Endothelial cell of hepatic sinusoid (primary cell): ENCODE measurements at regions not wholly inside any gene's neighbourhood (a gene's known extent, or its start where the extent isn't known, plus 50 kb on each side); places are given as distances from the start of the nearest gene placed in this dataset.

Experiments used
- in situ Hi-C: cut with HindIII; loops from 2 replicates; pipeline ENCODE4 v1.10.0; 2017; ENCODE audit warnings: low sequenced_read_pairs

DNA sequence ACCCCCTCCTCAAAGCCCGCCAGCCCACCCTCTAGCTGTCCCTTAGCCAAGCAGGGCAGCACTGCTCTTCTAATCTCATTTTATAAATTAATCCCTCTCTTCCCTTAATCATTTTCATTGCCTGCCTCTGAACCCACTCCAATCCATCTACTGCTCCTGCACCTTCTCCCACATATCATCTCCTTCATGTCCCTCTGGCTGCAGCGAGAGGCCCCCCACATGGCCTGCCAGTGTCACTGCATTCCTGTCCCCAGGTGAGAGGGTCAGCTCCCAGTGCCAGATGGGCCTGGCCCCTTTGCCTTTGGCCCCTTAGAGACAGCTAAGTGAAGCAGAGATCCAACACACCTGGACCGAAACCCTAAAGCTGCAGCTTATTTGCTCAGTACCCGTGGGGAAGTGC is 79.4 kb downstream of the PJA1 start:
- in situ Hi-C loops = no loop called here

DNA sequence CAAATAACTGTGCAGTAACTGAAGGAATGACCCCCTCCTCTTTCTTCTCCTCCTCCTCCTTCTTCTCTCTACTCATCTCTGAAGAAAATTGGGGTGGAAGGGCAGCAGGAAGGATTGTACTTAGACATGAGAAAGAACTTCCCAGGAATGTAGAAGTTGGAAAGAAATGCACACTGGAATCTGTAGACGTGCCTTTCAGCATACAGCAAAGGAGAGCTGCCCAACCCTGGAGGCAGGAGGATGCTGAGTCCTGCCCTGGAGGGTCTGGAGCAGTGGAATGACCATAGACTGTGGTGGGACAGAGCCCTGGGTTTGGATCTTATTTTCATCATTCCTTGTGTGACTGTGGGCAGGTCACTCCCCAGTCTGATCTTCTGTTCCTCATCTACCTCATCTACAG is 80.1 kb downstream of the PJA1 start:
- in situ Hi-C loops = no loop called here

DNA sequence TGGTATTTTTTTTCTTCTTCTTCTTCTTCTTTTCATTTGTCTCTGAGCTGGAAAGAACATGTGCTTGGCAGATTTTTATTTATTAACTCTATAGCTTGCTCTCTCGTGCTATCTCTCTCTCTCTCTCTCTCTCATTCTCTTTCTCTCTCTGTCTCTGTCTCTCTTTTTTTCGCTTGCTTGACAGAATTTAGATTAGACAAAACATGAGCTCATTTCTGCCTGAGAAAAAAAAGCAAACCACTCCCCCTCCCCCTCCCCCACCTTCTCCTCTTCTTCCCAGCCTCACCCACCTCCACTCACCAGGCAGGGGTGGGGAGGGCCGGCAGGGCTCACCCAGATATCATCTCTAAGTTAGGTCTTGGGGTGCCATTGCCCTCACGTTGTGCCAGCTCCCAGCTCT is 81.5 kb downstream of the PJA1 start:
- in situ Hi-C loops = no loop called here

DNA sequence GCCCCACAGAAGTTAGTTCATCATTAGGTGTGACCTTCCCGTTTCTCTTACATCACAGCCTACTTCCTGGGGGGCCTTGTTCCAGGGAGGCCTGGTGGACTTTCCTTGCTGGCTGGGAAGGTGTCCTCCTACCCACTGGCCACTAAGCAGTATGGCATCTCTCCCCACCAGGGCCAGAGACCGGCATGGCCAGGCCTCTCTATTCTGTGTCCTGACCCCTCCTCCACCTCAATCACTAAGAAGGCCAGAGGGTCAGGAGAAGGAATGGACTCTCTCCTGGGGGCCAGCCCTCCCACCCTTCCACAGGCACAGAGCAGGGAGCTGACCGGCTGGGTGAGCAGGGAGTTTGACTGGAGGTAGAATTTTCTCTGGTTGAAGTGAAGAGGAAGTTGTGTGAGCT is 81.9 kb downstream of the PJA1 start:
- in situ Hi-C loops = no loop called here

DNA sequence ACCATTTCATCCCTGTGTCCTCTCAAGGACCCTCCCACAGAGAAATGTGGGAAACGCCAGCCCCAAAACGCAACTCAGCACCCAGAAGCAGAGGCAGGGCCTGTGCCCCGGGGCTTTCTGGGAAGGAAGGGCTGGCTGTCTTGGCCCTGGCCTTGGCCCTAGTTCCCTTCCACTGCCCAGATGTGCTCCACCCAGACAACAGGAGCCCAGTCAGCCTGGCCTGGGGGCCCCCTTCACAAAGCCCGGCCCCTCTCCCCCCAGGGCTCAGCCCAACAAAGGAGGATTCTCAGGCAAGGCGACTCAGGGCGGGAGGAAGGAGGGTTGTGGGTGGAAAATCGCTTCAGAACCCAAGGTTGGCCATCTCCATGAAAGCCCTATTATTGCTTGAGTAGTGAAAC is 82.5 kb downstream of the PJA1 start:
- in situ Hi-C loops = no loop called here

DNA sequence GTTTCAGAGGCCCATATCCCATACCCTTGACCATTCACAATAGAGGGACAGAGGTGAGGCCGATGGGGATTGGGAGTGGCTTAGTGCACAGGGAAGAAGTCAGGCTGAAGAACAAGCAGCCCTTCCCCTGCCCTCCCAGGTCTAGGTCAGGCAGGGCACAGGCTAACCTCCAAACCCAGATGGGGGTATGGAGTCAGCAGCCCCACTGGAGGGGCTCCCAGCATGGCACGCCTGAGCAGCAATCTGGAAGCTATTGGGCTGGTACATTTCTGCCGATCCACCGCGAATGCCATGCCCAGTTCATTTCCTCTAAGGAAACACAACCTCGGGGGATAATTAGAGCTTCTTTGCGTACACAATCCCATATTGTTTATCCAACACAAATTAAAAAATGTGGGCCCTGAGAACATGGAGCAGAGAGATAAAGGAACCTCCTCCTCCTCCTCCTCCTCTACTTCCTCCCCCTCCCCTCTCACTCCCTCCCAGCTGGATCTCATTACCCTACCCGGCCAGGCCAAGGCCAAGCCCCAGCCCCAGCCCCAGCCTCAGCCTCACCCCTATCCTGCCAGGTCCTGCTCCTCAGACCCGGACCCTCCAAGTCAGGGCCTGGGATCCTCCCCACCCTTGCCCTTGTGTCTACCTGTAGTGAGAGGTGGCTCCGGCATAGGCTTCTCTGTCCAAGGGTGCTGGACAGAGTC is 83.0 kb downstream of the PJA1 start:
- in situ Hi-C loops = no loop called here

DNA sequence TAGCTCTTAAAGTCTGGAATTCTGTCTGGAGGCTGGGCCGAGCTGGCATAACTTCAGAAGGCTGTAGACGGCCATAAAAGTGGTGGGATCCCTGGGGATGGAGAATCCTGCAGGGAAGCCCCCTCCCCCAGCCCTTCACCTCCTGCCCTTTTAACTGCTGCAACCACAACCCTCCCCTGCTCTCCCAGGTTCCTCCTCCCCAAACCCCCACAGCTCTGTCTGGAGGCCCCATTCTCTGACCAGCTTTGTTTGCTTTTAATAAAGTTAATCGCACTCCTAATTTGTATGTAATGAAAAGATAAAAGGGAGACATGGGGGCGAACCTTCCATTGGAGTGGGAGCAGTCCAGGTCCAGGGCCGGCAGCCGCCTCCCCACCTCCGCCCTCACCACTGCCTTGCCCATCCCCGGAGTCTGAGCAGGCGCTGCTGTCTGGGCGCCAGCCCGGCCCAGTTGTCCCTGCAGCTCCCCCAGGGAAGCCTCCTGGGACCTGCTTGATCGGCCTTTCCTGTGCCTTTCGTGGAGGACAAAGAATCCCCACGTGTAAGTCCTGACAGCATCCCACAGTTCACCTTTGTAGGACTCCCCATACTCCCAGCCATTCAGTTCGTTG is 84.3 kb downstream of the PJA1 start:
- in situ Hi-C loops = no loop called here

DNA sequence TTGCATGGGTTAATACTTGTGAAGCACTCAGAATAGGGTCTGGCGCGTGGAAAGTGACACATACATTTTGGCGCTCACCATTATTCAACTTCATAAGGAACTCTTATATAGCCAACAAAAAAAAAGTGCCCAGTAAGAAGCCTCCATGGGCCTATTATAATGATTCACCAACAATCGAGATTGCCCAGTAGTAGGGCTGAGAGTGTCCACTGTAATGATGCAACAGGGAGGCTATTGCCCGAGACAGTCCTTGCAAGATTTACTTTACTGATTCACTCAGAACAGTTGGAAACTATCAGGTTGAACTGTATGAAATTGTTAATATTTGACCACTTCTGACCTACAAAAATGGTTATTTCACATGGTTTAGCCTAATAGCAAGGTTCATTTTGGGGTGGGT is 86.0 kb downstream of the PJA1 start:
- in situ Hi-C loops = no loop called here

DNA sequence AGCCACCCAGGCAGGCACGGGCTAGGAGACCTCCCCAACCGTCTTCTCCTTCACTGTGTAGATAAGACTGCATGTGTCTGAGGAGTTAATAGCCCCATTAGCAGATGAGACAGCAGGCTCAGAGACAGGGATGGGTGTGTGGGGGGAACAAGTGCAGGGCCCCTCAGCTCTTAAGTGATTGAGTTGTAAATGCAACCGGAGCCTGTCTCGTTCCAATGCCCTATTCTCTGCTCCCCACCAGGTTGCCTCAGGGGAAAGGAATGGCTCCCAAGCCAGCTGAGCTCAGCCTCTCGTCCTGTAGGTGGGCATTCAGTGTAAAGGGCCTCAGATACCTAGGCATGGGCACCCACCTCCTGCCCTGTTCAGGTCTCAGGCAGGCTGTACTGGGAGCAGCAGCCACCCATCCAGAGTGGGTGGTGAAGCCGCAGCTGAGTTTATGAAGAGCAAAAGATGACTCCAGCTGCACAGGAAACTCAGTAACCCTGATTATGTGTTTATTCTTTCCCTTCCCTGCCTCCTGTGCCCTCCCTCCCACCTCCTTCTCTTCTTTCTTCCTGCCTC is 87.3 kb downstream of the PJA1 start:
- in situ Hi-C loops = no loop called here

DNA sequence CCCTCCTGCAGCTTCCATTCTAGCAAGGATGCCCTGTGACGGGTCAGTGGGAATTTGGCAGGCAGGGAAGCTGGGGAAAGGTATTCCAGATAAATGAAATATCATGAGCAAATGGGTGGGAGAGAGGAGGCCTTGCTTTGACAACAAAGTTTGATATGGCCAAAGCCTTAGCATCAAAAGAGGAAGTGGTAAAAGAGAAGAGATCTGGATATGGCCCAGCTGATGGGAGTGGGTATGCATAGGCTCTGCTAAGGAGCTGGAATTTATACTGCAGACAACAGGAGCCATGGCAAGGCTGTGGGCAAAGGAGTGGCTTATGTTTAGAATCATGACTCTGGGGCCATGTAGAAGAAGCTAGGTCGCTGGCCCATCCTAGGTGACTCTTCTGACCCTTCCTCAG is 89.2 kb downstream of the PJA1 start:
- in situ Hi-C loops = no loop called here

DNA sequence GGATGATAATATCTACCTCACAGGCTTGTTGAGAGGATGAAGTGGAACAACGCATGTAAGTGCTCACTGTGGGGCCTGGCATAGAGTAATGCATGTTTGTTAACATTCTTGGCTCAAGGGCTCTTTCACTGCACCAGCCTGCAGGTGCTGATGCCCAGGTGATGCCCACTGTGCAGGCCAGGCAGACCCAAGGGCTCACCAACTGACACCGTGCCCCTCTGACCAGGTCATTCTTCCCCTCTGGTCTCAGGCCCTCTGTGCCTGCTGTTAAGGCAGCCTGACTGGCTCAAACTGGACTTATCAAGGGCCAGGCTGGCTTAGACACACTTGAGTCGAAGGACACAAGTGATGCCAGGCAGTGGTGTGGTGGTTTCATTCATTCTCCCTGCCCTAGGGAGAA is 90.5 kb downstream of the PJA1 start:
- in situ Hi-C loops = no loop called here

DNA sequence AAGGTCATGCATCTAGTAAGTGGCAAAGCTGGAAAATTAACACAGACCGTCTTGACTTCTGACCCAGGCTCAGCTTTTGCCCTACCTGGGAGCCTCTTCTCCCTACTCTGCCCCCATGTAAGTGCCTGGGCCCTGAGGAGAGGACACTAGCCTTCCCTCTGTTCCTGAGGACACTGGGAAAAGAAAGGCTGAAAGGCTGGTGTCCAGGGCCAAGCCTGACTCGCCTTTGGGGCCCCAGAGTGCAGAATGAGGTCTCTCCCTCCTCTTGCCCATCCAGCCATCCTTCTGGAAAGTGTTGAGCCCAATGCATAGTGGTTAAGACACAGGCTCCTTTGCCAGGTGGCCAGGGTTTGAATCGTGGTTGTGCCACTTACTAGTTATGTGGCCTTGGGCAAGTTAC is 91.5 kb downstream of the PJA1 start:
- in situ Hi-C loops = no loop called here

DNA sequence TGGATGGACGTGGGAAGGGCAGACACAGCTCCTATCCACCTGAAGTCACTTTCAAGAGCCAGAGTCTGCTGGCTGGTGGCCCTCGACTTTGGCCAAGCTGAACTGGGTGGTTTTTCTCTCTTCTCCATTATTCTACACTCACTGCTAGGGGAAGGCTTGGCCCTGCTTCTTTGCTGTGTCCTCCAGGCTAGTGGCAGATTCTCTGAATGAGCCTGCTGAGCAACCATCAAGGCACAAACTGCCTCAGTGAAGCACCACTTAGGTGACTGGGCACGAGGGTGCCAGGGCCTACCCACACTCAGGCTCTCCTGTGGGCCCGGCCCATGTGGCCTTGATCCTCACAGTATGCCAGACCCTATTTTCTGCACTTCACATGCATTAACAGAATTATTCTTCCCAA is 92.0 kb downstream of the PJA1 start:
- in situ Hi-C loops = no loop called here

DNA sequence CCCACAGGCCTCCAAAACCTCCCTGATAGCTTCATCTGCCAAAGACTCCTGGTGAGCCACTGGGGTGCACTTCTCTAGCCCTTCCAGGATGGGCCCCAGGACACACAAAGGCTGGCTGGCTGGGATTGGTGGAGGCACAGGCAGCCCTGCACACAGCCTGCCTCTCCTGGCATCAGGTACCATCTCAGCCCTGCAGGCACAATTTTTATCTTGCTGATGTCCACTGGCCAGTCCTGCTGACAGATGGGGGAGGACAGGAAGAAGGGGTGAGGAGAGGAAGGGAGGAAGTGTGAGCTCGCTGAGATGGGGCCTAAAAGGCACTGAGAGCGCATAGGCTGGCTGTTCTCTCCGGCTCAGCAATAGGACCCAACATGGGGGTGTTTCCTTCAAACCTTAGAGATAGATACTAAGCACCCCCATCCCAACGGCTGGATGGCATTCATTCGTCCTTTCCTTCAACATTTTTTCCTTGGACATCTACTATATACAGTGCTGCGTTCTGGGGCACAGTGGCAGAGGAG is 92.7 kb downstream of the PJA1 start:
- in situ Hi-C loops = no loop called here

DNA sequence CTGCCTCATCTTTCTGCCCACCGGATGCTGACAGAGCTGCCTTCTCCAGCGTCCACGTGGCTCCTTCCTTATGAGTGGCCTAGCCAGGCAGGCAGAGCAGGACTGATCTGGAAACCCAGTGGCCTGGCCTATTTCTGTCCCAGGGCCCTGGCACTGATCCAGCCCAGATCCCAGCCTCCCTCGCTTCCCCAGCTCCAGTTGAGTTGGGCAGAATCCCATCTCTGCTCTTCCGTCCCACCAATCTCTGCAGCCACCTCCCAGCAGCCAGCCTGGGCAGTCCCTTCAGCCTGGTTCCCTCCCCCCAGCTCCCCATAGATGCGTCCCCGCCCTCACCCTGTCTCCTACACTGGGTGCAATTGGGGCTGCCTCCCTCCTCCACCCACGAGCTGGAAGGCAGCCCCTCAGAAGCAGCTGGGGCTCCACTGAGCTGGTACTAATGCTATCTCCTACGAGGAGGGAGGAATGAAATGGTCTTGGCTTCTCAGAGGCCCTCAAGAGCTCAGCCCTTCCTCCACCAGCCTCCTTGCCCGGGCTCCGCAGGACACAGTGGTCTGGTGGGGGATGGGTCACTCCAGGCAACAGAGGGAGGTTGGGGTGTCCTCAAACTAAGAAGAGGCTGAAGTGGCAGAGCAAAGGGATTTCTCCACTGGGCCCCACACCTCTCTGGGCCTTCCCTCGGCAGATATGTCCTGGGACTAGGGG is 94.2 kb downstream of the PJA1 start:
- in situ Hi-C loops = no loop called here

DNA sequence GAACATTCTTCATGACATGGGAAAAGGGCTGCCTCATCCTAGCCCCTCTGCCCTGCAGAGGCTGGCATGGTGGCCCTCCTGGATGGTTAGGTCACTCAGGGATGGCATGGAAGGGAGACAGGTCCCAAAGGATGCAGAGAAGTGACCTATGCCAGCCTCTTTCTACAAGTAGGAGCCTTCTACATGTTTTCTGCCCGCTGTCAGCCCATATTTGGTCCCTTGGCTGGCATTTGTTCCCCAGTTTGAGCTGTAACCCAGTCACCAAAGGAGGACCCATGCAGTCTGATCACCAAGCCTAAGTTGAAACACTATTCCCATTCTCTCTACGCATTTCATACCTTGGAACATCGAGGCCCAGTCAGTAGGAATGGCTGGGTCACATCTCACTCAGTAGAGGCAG is 95.4 kb downstream of the PJA1 start:
- in situ Hi-C loops = loop anchor here (5.0 kb wide), 1 partner anchor 32 kb away; no protein-coding TSS in a partner anchor

DNA sequence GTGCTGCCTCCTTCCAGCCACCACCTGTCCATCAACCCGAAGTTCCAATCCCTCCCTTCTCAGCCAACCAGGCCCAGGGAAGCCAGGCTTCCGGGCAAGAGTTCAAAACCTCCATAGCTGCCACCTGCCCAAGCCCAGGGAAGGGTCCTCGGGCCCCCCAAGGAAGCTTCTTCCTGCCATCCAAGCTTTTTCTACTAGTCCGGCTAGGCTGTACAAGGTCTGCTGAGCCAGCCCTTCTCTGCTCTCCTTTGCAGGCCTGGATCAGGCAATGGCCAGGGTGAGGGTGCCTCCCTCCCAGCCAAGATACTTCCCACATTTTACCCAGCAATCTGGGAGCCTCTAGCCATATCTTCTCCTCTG is 96.2 kb downstream of the PJA1 start:
- in situ Hi-C loops = loop anchor here (5.0 kb wide), 1 partner anchor 33 kb away; no protein-coding TSS in a partner anchor

DNA sequence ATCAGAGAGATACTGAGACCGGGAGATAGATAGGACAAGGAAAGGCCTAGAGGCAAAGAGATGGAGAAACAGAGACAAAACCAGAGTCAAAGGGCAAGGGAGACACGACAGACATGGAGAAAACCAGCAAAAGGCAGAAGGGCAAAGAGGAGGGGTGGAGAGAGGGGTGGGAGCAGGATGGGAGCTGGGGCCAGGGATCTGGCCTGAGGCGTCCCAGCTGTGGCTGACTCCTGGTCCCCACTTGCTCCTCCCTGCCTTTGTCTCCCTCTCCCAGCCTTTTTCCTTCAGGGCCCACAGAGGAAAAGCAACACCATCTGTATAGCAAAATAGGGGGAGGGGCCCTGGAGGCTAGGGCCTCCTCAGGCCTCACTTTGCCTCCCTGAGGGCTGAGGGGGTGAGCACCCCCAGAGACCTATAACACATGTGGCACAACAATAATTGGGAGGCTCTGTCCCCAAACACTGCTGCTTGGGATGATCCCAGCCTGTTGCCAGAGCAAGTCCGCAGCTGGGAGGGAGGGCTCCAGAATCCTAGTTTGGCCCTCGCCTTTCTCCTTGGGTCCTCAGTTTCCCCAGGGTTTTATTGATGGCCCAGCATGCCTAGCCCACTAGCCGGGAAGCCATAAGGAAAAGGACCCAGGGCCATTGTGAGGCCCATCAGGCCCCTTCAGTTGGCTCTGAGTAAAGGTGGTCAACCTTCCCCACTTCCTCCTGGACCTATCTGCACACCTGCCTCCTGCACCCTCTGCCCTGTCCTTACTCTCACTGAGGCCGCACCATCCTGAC is 96.8 kb downstream of the PJA1 start:
- in situ Hi-C loops = loop anchor here (5.0 kb wide), 1 partner anchor 34 kb away; no protein-coding TSS in a partner anchor

DNA sequence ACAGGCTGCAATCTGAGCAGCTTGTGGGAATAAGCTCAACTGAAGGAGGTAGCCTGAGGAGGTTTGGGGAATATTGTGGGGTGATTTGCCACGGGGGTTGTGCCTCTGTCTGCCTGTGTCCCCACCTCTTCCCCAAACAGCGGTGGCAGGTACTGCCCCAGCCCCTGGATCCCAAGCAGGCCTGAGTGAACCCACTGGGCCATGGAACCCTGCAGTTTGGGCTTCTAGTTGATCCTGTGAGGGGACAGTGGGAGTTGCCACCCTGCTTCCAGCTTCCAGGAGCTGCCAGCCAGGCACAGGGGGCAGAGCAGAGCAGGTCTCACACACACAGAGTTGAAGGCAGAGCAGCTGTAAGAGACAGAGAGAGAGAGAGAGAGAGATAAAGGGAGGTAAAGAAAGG is 97.4 kb downstream of the PJA1 start:
- in situ Hi-C loops = loop anchor here (5.0 kb wide), 1 partner anchor 34 kb away; no protein-coding TSS in a partner anchor

DNA sequence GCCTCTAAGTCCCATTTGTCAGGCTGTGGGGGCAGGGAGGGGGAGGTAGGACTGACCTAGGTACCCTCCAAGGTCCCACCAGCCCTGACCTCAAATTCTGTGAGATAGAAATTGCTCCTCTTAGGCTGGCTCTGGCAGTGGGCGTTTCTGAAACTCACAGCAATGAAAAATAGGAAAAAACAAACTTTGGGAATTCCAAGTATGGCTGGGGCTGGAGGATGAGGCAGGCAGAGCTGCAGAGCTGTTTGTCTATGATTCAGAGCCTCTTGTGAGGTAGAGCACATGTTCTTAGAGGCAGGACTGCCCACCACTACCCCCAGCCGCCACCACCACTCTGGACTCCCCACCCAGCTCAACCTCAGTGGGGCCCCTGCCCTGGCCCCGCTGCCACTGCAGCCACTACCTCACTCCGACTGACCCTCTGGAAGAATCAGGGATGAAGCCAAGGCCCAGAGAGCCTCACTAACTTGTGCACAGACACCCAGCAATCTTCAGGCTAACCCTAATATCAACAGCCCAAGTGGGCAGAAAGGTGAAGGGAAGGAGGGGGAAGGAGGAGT is 98.2 kb downstream of the PJA1 start:
- in situ Hi-C loops = loop anchor here (5.0 kb wide), 1 partner anchor 35 kb away; no protein-coding TSS in a partner anchor
